H1 (cell line): ENCODE measurements at regions not wholly inside any gene's neighbourhood (a gene's known extent, or its start where the extent isn't known, plus 50 kb on each side); places are given as distances from the start of the nearest gene placed in this dataset.

Source experiments
- CTCF ChIA-PET: fragments of 300-600 bp; sonication (Branson Sonifier 250); formaldehyde crosslinking; loops from one replicate; lab custom pipeline; 2021; ENCODE audit not compliant: partially characterized antibody; lab: Charles Lee
- POLR2A ChIA-PET: fragments of 300-600 bp; sonication (Branson Sonifier 250); formaldehyde crosslinking; loops from one replicate; lab custom pipeline; 2021; ENCODE audit warnings: inconsistent platforms; ENCODE audit not compliant: partially characterized antibody; lab: Charles Lee
- DNase-seq, 2 experiments: peaks; one replicate each; pipeline versions ENCODE4 v3.0.0 to v3.0.0-alpha.2; 2010 to 2022; ENCODE audit warnings: low spot score in 2 of 2, low read depth in 1 of 2, mixed read lengths in 1 of 2
- FAIRE-seq: peaks from 2 replicates; lab custom pipeline; 2011; peaks lifted over from hg19 to GRCh38; lab: Jason Lieb, UNC
- H2AFZ ChIP-seq: 2 replicates; pipeline ENCODE4 v1.8.1; 2012; ENCODE audit warnings: low read length, inconsistent platforms
- H2AK5ac ChIP-seq: 2 replicates; pipeline ENCODE4 v1.6.1; 2013; ENCODE audit warnings: low read depth, low read length
- H2BK120ac ChIP-seq: replicated peaks from 2 replicates; pipeline ENCODE3; 2013; ENCODE audit warnings: low read depth, low read length, inconsistent platforms
- H2BK12ac ChIP-seq: 2 replicates; pipeline ENCODE4 v1.6.1; 2013; ENCODE audit warnings: low read depth, low read length
- H2BK15ac ChIP-seq: 2 replicates; pipeline ENCODE4 v1.6.1; 2013; ENCODE audit warnings: low read length
- H2BK20ac ChIP-seq: 2 replicates; pipeline ENCODE4 v1.6.1; 2013; ENCODE audit warnings: low read length
- H2BK5ac ChIP-seq: 2 replicates; pipeline ENCODE4 v1.6.1; 2013; ENCODE audit warnings: low read depth, low read length
- H3K14ac ChIP-seq: 2 replicates; pipeline ENCODE4 v1.6.1; 2013; ENCODE audit warnings: inconsistent platforms; ENCODE audit not compliant: insufficient read length
- H3K18ac ChIP-seq: 2 replicates; pipeline ENCODE4 v1.6.1; 2013; ENCODE audit warnings: low read length; ENCODE audit errors: extremely low read depth
- H3K23ac ChIP-seq: 2 replicates; pipeline ENCODE4 v1.6.1; 2013; ENCODE audit warnings: inconsistent platforms; ENCODE audit not compliant: insufficient read length
- H3K23me2 ChIP-seq: 2 replicates; pipeline ENCODE4 v1.6.1; 2013; ENCODE audit warnings: low read depth, low read length
- H3K27ac ChIP-seq: 2 replicates; pipeline ENCODE4 v1.6.1; 2011; ENCODE audit warnings: low read depth, low read length, inconsistent platforms
- H3K27me3 ChIP-seq, 4 experiments: replicated peaks in 1 of 4; 1 replicate in 1 of 4; 2 replicates in 3 of 4; pipeline versions ENCODE4 v1.6.1 to v1.8.1; 2011 to 2013; ENCODE audit warnings: low read length in 3 of 4, mild to moderate bottlenecking in 3 of 4, inconsistent platforms in 2 of 4, mixed read lengths in 2 of 4, moderate library complexity in 1 of 4; ENCODE audit not compliant: control insufficient read depth in 3 of 4, insufficient read depth in 3 of 4; ENCODE audit errors: extremely low read depth in 1 of 4
- H3K36me3 ChIP-seq, 4 experiments: 2 replicates each; pipeline versions ENCODE4 v1.6.1 to v1.8.1; 2011 to 2013; ENCODE audit warnings: mild to moderate bottlenecking in 4 of 4, low read length in 3 of 4, moderate library complexity in 2 of 4, control low read depth in 1 of 4, inconsistent platforms in 1 of 4; ENCODE audit not compliant: insufficient read depth in 4 of 4, control insufficient read depth in 2 of 4
- H3K4ac ChIP-seq: replicated peaks from 2 replicates; pipeline ENCODE3; 2013; ENCODE audit warnings: low read length, low read depth, mixed read lengths, inconsistent platforms; ENCODE audit not compliant: insufficient read length
- H3K4me1 ChIP-seq, 4 experiments: replicated peaks in 1 of 4; 1 replicate in 1 of 4; 2 replicates in 3 of 4; pipeline versions ENCODE4 v1.6.1 to v1.8.1; 2011 to 2013; ENCODE audit warnings: low read length in 3 of 4, inconsistent platforms in 2 of 4, mixed read lengths in 1 of 4; ENCODE audit not compliant: insufficient read depth in 4 of 4, control insufficient read depth in 3 of 4
- H3K4me2 ChIP-seq, 2 experiments: 2 replicates each; pipeline versions ENCODE4 v1.6.1 to v1.8.1; 2011 to 2013; ENCODE audit warnings: low read depth in 2 of 2, low read length in 2 of 2, control low read depth in 1 of 2, inconsistent platforms in 1 of 2, mild to moderate bottlenecking in 1 of 2; ENCODE audit not compliant: insufficient read depth in 1 of 2
- H3K4me3 ChIP-seq, 4 experiments: fragments of 200-600, 300-600 bp in 1 of 4; sonication (generic), shearing (Covaris generic), sonication (Bioruptor Twin) in 1 of 4; 2 replicates each; pipeline versions ENCODE4 v1.5.1 to v1.8.1; 2011 to 2016; ENCODE audit warnings: low read length in 4 of 4, low read depth in 3 of 4, control low read depth in 2 of 4, inconsistent platforms in 2 of 4, mild to moderate bottlenecking in 2 of 4, mixed read lengths in 1 of 4, moderate library complexity in 1 of 4; ENCODE audit not compliant: insufficient read depth in 2 of 4; ENCODE audit errors: extremely low read depth in 1 of 4
- H3K56ac ChIP-seq: replicated peaks from 2 replicates; pipeline ENCODE3; 2013; ENCODE audit warnings: low read depth, mild to moderate bottlenecking, mixed read lengths, low read length, inconsistent platforms; ENCODE audit not compliant: insufficient read length
- H3K79me1 ChIP-seq: 2 replicates; pipeline ENCODE4 v1.6.1; 2013; ENCODE audit warnings: low read depth, low read length, control low read depth
- H3K79me2 ChIP-seq, 2 experiments: 2 replicates each; pipeline versions ENCODE4 v1.6.1 to v1.8.1; 2012 to 2013; ENCODE audit warnings: low read length in 2 of 2, mild to moderate bottlenecking in 2 of 2, inconsistent platforms in 1 of 2; ENCODE audit not compliant: insufficient read depth in 2 of 2, control insufficient read depth in 1 of 2
- H3K9ac ChIP-seq, 4 experiments: replicated peaks in 1 of 4; 1 replicate in 1 of 4; 2 replicates in 3 of 4; pipeline versions ENCODE4 v1.6.1 to v1.8.1; 2011 to 2013; ENCODE audit warnings: low read depth in 3 of 4, low read length in 3 of 4, control low read depth in 2 of 4, mild to moderate bottlenecking in 2 of 4, moderate library complexity in 2 of 4, inconsistent platforms in 1 of 4; ENCODE audit errors: extremely low read depth in 1 of 4
- H3K9me3 ChIP-seq, 2 experiments: 2 replicates each; pipeline versions ENCODE4 v1.6.1 to v1.8.1; 2012 to 2013; ENCODE audit warnings: mild to moderate bottlenecking in 2 of 2, moderate library complexity in 2 of 2, control low read depth in 1 of 2, inconsistent platforms in 1 of 2, low read depth in 1 of 2, low read length in 1 of 2, mixed read lengths in 1 of 2; ENCODE audit not compliant: insufficient read depth in 2 of 2
- H4K20me1 ChIP-seq, 2 experiments: replicated peaks in 1 of 2; 2 replicates each; pipeline versions ENCODE3 to v1.8.1; 2011 to 2013; ENCODE audit warnings: inconsistent platforms in 2 of 2, low read length in 2 of 2, mild to moderate bottlenecking in 1 of 2; ENCODE audit not compliant: insufficient read depth in 2 of 2, control insufficient read depth in 1 of 2
- H4K5ac ChIP-seq: 2 replicates; pipeline ENCODE4 v1.6.1; 2013; ENCODE audit warnings: low read length, low read depth, mixed read lengths, inconsistent platforms; ENCODE audit not compliant: insufficient read length
- H4K8ac ChIP-seq: 2 replicates; pipeline ENCODE4 v1.8.0; 2013; ENCODE audit warnings: mild to moderate bottlenecking, moderate library complexity, low read length, inconsistent platforms; ENCODE audit not compliant: insufficient read depth; ENCODE audit errors: extremely low read depth
- H4K91ac ChIP-seq: replicated peaks from 2 replicates; pipeline ENCODE3; 2013; ENCODE audit warnings: low read length, mixed read lengths, inconsistent platforms; ENCODE audit not compliant: insufficient read length
- GTF2F1 ChIP-seq: IDR thresholded peaks from 2 replicates; pipeline ENCODE4 v1.6.1; 2012; ENCODE audit warnings: low read depth, low read length, improper control_type of control experiment, borderline replicate concordance
- RNF2 ChIP-seq: fragments of 200-900, 300-1000 bp; sonication (generic); IDR thresholded peaks from 2 replicates; pipeline ENCODE4 v1.7.1; 2016; ENCODE audit warnings: borderline replicate concordance, low read depth, mild to moderate bottlenecking, antibody characterized with exemption, low read length; ENCODE audit not compliant: poor library complexity, severe bottlenecking; ENCODE audit errors: missing control alignments
- WGBS, 2 experiments: shearing (Covaris generic) in 1 of 2; methylation state at CpG; one replicate each; pipeline versions ENCODE4 v1.1.6 to v1.1.7; 2013 to 2015; ENCODE audit warnings: low lambda C conversion rate in 2 of 2, mixed read lengths in 2 of 2, inconsistent platforms in 1 of 2, low coverage in 1 of 2, missing lambda C conversion rate in 1 of 2; ENCODE audit not compliant: insufficient replicate concordance in 2 of 2, insufficient coverage in 1 of 2, insufficient read length in 1 of 2; ENCODE audit errors: extremely low coverage in 1 of 2, missing lambda C conversion rate in 1 of 2; 5-methylcytosine and 5-hydroxymethylcytosine counted together

DNA sequence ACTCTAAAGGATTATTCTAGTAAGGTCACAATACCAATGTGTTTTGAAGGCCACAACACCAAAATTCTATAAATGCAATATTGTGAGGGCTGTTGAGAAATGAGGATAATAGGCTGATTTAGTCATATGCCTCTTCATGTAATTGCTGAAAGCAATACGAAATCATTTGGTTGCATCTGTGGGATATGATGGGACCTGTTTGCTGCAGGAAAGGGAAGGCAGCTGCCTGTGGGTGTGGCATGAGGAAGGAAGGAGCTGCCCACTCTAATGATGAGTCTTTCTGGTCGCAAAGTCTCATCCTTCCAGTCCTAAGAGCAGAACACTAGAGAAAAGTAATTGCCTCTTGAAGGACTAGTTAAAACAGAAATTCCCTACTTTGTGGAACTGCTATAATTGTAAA is 245.3 kb upstream of the ZPLD1 start:
- Histone ChIP-seq H3K4me3 (no peak overlapping the region), H3K9ac (no peak overlapping the region), H4K20me1 (no peaks in the 10 kb centered on the region), H4K5ac (no peak overlapping the region), H2BK5ac (no peak overlapping the region), H2BK12ac (no peak overlapping the region), H3K27ac (no peak overlapping the region), H3K79me1 (no peaks in the 10 kb centered on the region), H3K23ac (no peak overlapping the region), H4K8ac (no peak overlapping the region), H3K79me2 (no peaks in the 10 kb centered on the region), H3K9me3 (no peaks in the 10 kb centered on the region), H3K4ac (no peak overlapping the region), H3K4me1 (no peaks in the 10 kb centered on the region), H3K4me2 (no peak overlapping the region), H3K14ac (no peak overlapping the region), H3K56ac (no peak overlapping the region), H2BK20ac (no peak overlapping the region), H2BK120ac (no peak overlapping the region), H2BK15ac (no peak overlapping the region), H3K36me3 (no peaks in the 10 kb centered on the region), H3K27me3 (peaks cover 0 to 2% (median 0%) of the 10 kb centered on the region in 4 experiments; a peak in 1 of 7 replicates), H3K18ac (no peak overlapping the region), H2AK5ac (no peak overlapping the region), H2AFZ (no peak overlapping the region), H3K23me2 (no peaks in the 10 kb centered on the region), H4K91ac (no peak overlapping the region)
- DNase-seq: no peak
- WGBS, 2 experiments: 82% methylated on average over 2 of the region's 2 CpGs; no CpG with 5 or more reads in 1 of the 2 experiments
- ChIA-PET POLR2A (no interaction called here), CTCF (no interaction called here)
- TF ChIP-seq GTF2F1 (no peak), RNF2 (no peak)
- no peak for FAIRE-seq
